ENCODE measurements at regions not wholly inside any gene's neighbourhood (a gene's known extent, or its start where the extent isn't known, plus 50 kb on each side); places are given as distances from the start of the nearest gene placed in this dataset.
A peak's percentile ranks its signal among the peaks of the same experiment; 100 is the strongest.

DNA sequence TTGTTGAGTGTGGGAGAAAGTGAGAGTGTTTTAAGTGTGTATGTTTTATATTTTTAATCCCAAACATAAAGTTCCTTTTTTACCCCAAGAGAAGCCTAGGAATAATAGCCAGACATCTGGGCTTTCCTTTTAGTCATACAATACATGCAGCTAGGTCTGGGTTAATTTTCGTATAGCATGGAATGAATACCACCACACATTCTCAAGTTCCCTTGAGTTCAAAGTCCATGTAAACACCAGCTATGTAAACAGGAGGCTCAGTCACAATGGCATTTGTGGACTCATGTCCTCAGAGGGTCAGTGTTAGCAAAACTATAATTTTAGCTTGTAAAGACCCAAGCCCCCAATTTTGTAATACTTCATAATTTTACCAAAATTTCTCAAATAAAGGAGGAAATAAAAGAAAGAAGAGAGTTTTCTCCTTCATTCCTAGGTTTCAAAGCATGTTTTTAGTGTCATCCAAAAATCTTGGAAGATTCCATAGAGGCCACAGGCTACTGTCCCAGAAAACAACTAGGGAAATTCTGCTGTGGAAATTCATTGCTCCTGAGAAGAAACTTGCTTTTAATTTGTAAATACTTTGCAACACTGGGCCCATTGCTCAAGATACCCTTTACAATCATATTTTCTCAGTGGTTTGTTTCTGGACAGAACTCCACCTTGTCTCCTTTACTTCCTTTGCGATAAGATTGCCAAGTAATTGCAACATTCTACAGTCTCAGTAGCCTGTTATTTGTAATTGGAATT, 671.2 kb downstream of the COL12A1 start:
- peak; percentile 77 to 86 for DNase-seq (ENCODE audit: low read depth in 2 of 2)
- H3K4me3 ChIP-seq (replicated peaks in 1 of 2; ENCODE audit: low read depth in 2 of 2, low read length in 2 of 2), result no peak overlapping the region
- TF ChIP-seq, protein P1, sequence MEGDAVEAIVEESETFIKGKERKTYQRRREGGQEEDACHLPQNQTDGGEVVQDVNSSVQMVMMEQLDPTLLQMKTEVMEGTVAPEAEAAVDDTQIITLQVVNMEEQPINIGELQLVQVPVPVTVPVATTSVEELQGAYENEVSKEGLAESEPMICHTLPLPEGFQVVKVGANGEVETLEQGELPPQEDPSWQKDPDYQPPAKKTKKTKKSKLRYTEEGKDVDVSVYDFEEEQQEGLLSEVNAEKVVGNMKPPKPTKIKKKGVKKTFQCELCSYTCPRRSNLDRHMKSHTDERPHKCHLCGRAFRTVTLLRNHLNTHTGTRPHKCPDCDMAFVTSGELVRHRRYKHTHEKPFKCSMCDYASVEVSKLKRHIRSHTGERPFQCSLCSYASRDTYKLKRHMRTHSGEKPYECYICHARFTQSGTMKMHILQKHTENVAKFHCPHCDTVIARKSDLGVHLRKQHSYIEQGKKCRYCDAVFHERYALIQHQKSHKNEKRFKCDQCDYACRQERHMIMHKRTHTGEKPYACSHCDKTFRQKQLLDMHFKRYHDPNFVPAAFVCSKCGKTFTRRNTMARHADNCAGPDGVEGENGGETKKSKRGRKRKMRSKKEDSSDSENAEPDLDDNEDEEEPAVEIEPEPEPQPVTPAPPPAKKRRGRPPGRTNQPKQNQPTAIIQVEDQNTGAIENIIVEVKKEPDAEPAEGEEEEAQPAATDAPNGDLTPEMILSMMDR (IDR thresholded peaks at IDR 0.05; ENCODE audit: low read depth, low read length), result no peak

DNA sequence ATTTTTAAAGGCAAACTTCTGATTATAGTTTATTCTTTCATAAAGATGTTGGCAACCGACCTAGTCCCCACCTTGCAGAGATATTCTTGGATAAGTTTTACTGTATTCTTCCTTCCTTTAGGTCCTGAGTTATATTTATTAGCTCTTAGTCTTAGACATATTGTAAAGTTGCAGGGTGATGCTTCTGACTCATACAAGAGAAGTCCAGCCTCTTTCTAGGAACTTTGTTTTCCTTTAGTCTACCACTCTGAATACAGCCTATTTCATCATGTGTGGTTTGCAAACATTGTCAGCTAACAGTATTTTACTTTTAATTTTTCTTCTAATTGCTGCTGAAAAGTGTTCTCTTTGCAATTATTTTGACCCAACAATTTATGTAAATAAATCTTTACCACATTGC, 686.7 kb downstream of the COL12A1 start:
- peak; percentile 55 to 82 for DNase-seq (ENCODE audit: low read depth in 2 of 2)
- TF ChIP-seq, protein P1 (IDR thresholded peaks at IDR 0.05; ENCODE audit: low read depth, low read length), result no peak
- no peak overlapping the region for H3K4me3 ChIP-seq (replicated peaks in 1 of 2; ENCODE audit: low read depth in 2 of 2, low read length in 2 of 2)

DNA sequence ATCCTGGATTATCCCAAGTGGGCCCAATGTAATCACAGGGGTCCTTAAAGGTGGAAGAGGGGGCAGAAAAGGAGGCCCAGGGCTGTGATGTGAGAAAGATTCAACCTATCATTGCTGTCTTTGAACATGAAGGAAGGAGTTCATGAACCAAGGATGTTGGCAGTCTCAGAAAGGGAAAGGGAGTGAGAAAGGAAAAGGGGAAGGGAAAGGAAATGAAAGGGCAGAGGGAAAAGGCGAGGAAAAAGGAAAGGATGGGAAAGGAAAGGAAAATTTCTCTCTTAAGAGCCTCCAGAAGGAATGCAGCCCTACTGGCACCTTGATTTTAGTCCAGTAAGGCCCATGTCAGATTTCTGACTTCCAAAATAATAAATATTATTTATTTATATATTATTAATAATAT, 687.8 kb downstream of the COL12A1 start:
- TF ChIP-seq, protein P1 (IDR thresholded peaks at IDR 0.05; ENCODE audit: low read depth, low read length), result no peak
- H3K4me3 ChIP-seq (replicated peaks in 1 of 2; ENCODE audit: low read depth in 2 of 2, low read length in 2 of 2), result no peak overlapping the region
- no peak for DNase-seq (ENCODE audit: low read depth in 2 of 2)

DNA sequence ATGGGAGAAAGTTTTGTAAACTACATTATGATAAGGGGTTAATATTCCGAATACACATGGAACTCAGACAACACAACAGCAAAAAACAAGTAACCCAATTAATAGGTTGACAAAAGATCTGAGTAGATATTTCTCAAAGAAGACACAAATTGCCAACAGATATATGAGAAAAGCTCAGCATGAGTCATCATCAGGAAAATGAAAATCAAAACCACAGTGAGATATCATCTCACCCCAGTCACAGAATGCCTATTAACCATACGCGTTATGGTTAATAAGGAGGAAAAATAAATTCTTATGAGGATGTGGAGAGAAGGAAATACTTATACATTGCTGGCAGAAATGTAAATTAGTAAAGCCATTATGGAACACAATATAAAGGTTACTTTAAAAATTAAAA, 695.0 kb downstream of the COL12A1 start:
- TF ChIP-seq, protein P1 (IDR thresholded peaks at IDR 0.05; ENCODE audit: low read depth, low read length), result no peak

DNA sequence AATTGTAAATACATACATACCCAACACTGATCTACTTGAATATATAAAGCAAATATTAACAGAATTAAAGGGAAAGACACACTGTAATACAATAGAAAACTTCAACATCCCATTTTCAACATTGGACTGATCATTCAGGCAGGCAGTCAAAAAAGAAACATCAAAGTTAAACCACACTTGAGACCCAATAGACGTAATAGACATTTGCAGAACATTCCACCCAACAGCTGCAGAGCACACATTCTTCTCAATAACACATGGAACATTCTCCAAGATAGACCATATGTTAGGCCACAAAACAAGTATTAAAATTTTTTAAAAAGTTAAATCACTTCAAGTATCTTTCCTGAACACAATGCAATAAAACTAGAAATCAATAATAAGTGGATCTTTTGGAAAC, 698.2 kb downstream of the COL12A1 start:
- no peak for DNase-seq (ENCODE audit: low read depth in 2 of 2)
- H3K4me3 ChIP-seq (replicated peaks in 1 of 2; ENCODE audit: low read depth in 2 of 2, low read length in 2 of 2), result no peak overlapping the region
- TF ChIP-seq, protein P1 (IDR thresholded peaks at IDR 0.05; ENCODE audit: low read depth, low read length), result no peak

More for the DNA sequence above, 695.0 kb downstream of the COL12A1 start:
- peak in 1 of 2 donors; percentile 41 for DNase-seq (ENCODE audit: low read depth in 2 of 2)
- H3K4me3 ChIP-seq (replicated peaks in 1 of 2; ENCODE audit: low read depth in 2 of 2, low read length in 2 of 2), result no peak overlapping the region

DNA sequence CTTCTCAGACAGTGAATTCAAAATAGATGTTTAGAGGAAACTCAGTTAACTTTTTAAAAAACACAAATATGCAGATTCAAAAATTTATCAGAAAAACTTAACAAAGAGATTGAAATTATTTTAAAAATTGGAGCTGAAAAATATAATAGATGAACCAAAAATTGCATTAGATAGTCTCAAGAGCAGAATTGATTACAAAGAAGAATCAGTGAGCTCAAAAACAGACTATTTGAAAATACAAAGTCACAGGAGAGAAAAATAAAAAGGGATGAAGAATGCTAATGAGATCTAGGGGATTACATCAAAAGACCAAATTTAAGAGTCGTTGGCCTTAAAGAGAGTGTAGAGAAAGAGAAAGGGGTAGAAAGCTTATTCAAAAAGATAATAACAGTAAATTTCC, 700.5 kb downstream of the COL12A1 start:
- TF ChIP-seq, protein P1 (IDR thresholded peaks at IDR 0.05; ENCODE audit: low read depth, low read length), result no peak
- no peak for DNase-seq (ENCODE audit: low read depth in 2 of 2)
- H3K4me3 ChIP-seq (replicated peaks in 1 of 2; ENCODE audit: low read depth in 2 of 2, low read length in 2 of 2), result no peak overlapping the region

DNA sequence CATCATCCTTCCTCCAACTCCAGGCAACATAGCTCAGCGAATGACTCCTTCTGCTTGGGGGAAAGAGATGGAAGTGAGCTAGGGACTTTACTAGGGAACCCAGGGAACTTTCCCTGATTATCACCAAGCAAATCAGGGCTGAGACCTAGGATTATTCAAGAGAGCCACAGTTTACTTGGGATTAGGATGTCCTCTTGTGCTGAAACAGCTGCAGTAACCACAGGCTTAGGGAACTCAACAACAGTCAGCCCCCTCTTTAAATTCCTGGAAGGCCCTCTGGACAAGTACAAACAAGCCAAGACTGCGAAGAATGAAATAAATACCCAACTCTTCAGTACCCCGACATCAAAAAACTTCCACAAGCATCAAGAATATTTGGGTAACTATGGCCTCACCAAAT, 700.9 kb downstream of the COL12A1 start:
- TF ChIP-seq, protein P1 (IDR thresholded peaks at IDR 0.05; ENCODE audit: low read depth, low read length), result no peak
- H3K4me3 ChIP-seq (replicated peaks in 1 of 2; ENCODE audit: low read depth in 2 of 2, low read length in 2 of 2), result no peak overlapping the region
- DNase-seq (ENCODE audit: low read depth in 2 of 2), result no peak
